SK-N-SH treated with all-trans-retinoic acid at 6 μM for 48 hours (cell line): ENCODE measurements at regions not wholly inside any gene's neighbourhood (a gene's known extent, or its start where the extent isn't known, plus 50 kb on each side); places are given as distances from the start of the nearest gene placed in this dataset.

Experiments used
- ATAC-seq: fragments of 200-7000 bp; cut with Tn5 transposase; 3 replicates; pipeline ENCODE4 v1.9.1; 2020; ENCODE audit warnings: mild to moderate bottlenecking, moderate library complexity
- ARNTL ChIP-seq: fragments of 450-650 bp; formaldehyde crosslinking; IDR thresholded peaks from 2 replicates; pipeline ENCODE4 v1.5.0; 2020; ENCODE audit warnings: low read depth, mild to moderate bottlenecking, moderate library complexity, borderline replicate concordance
- BACH2 ChIP-seq: fragments of 250-450 bp; sonication (Bioruptor Pico); IDR thresholded peaks from 2 replicates; pipeline ENCODE4 v1.9.0; 2021; ENCODE audit warnings: mild to moderate bottlenecking, borderline replicate concordance
- ESRRG ChIP-seq: fragments of 250-450 bp; sonication (Bioruptor Pico); IDR thresholded peaks from 2 replicates; pipeline ENCODE4 v1.6.1; 2021; ENCODE audit warnings: mild to moderate bottlenecking
- GLIS3 ChIP-seq: fragments of 250-450 bp; sonication (Bioruptor Pico); IDR thresholded peaks from 2 replicates; pipeline ENCODE4 v1.5.0; 2020; ENCODE audit warnings: mild to moderate bottlenecking, moderate library complexity
- ISL1 ChIP-seq: fragments of 250-450 bp; sonication (Bioruptor Pico); IDR thresholded peaks from 2 replicates; pipeline ENCODE4 v2.1.2; 2022; ENCODE audit warnings: mild to moderate bottlenecking, moderate library complexity
- PPARA ChIP-seq: fragments of 250-450 bp; sonication (Bioruptor Pico); IDR thresholded peaks from 2 replicates; pipeline ENCODE4 v1.5.0; 2020; ENCODE audit warnings: mild to moderate bottlenecking, borderline replicate concordance
- RARB ChIP-seq: fragments of 250-450 bp; sonication (Bioruptor Pico); IDR thresholded peaks from 2 replicates; pipeline ENCODE4 v1.8.0; 2021; ENCODE audit warnings: mild to moderate bottlenecking, moderate library complexity
- SNAI2 ChIP-seq: fragments of 250-450 bp; sonication (Bioruptor Pico); IDR thresholded peaks from 2 replicates; pipeline ENCODE4 v1.5.0; 2020; ENCODE audit warnings: mild to moderate bottlenecking, moderate library complexity
- TCF4 ChIP-seq: fragments of 250-450 bp; sonication (Bioruptor Pico); IDR thresholded peaks from 2 replicates; pipeline ENCODE4 v1.8.0; 2021; ENCODE audit warnings: mild to moderate bottlenecking, moderate library complexity, borderline replicate concordance
- TOX ChIP-seq: fragments of 250-450 bp; sonication (Bioruptor Pico); IDR thresholded peaks from 2 replicates; pipeline ENCODE4 v1.8.0; 2021; ENCODE audit warnings: mild to moderate bottlenecking, moderate library complexity, borderline replicate concordance
- ZFP3 ChIP-seq: fragments of 250-450 bp; sonication (Bioruptor Pico); IDR thresholded peaks from 2 replicates; pipeline ENCODE4 v1.5.0; 2020; ENCODE audit warnings: mild to moderate bottlenecking, moderate library complexity
- ZFP30 ChIP-seq: fragments of 450-650 bp; formaldehyde crosslinking; IDR thresholded peaks from 2 replicates; pipeline ENCODE4 v1.5.0; 2022; ENCODE audit warnings: mild to moderate bottlenecking, moderate library complexity
- ZNF565 ChIP-seq: fragments of 450-650 bp; formaldehyde crosslinking; conservative IDR thresholded peaks from 2 replicates; pipeline ENCODE4 v1.5.0; 2020; ENCODE audit warnings: low read depth, mild to moderate bottlenecking, moderate library complexity
- ZNF70 ChIP-seq: fragments of 450-650 bp; formaldehyde crosslinking; IDR thresholded peaks from 2 replicates; pipeline ENCODE4 v1.5.0; 2020; ENCODE audit warnings: mild to moderate bottlenecking, moderate library complexity
- ZNF8 ChIP-seq: fragments of 450-650 bp; formaldehyde crosslinking; IDR thresholded peaks from 2 replicates; pipeline ENCODE4 v1.5.0; 2020; ENCODE audit warnings: mild to moderate bottlenecking, moderate library complexity
- TF ChIP-seq, protein P1 (sequence below): fragments of 250-450 bp; sonication (Bioruptor Pico); IDR thresholded peaks from 2 replicates; pipeline ENCODE4 v1.5.0; 2020; ENCODE audit warnings: mild to moderate bottlenecking, moderate library complexity
- TF ChIP-seq, protein P2 (sequence below): fragments of 250-450 bp; sonication (Bioruptor Pico); IDR thresholded peaks from 2 replicates; pipeline ENCODE4 v1.5.1; 2020; ENCODE audit warnings: low read depth, mild to moderate bottlenecking, moderate library complexity
- TF ChIP-seq, protein P3 (sequence below): fragments of 250-450 bp; sonication (Bioruptor Pico); IDR thresholded peaks from 2 replicates; pipeline ENCODE4 v1.8.0; 2020; ENCODE audit warnings: mild to moderate bottlenecking, moderate library complexity, borderline replicate concordance
- TF ChIP-seq, protein P4 (sequence below): fragments of 250-450 bp; sonication (Bioruptor Pico); IDR thresholded peaks from 2 replicates; pipeline ENCODE4 v1.8.0; 2021; ENCODE audit warnings: low read depth, mild to moderate bottlenecking, moderate library complexity, borderline replicate concordance

DNA sequence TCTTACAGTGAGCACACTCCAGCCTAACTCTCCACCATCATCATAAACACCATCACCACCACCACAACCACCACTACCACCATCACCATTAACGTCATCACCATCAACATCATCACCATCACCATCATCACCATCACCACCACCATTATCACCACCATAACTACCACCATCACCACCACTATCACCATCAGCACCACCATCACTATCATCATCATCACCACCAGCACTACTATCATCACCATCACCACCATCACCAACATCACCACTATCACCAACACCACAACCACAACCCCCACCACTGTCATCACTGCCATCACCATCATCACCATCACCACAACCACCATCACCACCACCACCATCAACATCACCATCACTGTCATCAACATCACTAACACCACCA is 279.0 kb upstream of the TCERG1L start:
- TF ChIP-seq, protein P1, sequence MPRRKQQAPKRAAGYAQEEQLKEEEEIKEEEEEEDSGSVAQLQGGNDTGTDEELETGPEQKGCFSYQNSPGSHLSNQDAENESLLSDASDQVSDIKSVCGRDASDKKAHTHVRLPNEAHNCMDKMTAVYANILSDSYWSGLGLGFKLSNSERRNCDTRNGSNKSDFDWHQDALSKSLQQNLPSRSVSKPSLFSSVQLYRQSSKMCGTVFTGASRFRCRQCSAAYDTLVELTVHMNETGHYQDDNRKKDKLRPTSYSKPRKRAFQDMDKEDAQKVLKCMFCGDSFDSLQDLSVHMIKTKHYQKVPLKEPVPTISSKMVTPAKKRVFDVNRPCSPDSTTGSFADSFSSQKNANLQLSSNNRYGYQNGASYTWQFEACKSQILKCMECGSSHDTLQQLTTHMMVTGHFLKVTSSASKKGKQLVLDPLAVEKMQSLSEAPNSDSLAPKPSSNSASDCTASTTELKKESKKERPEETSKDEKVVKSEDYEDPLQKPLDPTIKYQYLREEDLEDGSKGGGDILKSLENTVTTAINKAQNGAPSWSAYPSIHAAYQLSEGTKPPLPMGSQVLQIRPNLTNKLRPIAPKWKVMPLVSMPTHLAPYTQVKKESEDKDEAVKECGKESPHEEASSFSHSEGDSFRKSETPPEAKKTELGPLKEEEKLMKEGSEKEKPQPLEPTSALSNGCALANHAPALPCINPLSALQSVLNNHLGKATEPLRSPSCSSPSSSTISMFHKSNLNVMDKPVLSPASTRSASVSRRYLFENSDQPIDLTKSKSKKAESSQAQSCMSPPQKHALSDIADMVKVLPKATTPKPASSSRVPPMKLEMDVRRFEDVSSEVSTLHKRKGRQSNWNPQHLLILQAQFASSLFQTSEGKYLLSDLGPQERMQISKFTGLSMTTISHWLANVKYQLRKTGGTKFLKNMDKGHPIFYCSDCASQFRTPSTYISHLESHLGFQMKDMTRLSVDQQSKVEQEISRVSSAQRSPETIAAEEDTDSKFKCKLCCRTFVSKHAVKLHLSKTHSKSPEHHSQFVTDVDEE: no peak
- TF ChIP-seq, protein P2, sequence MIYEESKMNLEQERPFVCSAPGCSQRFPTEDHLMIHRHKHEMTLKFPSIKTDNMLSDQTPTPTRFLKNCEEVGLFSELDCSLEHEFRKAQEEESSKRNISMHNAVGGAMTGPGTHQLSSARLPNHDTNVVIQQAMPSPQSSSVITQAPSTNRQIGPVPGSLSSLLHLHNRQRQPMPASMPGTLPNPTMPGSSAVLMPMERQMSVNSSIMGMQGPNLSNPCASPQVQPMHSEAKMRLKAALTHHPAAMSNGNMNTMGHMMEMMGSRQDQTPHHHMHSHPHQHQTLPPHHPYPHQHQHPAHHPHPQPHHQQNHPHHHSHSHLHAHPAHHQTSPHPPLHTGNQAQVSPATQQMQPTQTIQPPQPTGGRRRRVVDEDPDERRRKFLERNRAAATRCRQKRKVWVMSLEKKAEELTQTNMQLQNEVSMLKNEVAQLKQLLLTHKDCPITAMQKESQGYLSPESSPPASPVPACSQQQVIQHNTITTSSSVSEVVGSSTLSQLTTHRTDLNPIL (CRISPR knock-in tag): no peak
- TF ChIP-seq ZNF8 (CRISPR knock-in tag) (no peak), ISL1 (CRISPR knock-in tag) (no peak), TCF4 (no peak), ZNF70 (CRISPR knock-in tag) (no peak), PPARA (CRISPR knock-in tag) (no peak), ZFP3 (CRISPR knock-in tag) (no peak), SNAI2 (CRISPR knock-in tag) (no peak)
- TF ChIP-seq, protein P3, sequence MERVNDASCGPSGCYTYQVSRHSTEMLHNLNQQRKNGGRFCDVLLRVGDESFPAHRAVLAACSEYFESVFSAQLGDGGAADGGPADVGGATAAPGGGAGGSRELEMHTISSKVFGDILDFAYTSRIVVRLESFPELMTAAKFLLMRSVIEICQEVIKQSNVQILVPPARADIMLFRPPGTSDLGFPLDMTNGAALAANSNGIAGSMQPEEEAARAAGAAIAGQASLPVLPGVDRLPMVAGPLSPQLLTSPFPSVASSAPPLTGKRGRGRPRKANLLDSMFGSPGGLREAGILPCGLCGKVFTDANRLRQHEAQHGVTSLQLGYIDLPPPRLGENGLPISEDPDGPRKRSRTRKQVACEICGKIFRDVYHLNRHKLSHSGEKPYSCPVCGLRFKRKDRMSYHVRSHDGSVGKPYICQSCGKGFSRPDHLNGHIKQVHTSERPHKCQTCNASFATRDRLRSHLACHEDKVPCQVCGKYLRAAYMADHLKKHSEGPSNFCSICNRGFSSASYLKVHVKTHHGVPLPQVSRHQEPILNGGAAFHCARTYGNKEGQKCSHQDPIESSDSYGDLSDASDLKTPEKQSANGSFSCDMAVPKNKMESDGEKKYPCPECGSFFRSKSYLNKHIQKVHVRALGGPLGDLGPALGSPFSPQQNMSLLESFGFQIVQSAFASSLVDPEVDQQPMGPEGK (CRISPR knock-in tag): no peak
- no peak for ATAC-seq

DNA sequence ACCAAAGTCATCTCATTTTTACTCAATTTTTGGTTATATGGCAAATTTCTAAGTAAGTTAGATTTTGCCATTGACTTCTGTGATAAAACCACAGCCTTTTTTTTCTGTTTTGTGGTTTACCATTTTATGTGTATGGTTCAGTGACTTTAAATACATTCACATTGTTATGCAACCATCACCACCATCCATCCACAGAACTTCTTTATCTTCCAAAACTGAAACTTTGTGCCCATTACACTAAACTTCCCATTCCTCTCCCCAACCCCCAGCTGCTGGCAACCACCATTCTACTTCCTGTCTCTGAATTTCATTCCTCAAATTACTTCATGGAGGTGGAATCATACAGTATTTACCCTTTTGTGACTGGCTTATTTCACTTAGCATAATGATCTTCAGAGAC is 280.4 kb upstream of the TCERG1L start:
- no peak for ATAC-seq

DNA sequence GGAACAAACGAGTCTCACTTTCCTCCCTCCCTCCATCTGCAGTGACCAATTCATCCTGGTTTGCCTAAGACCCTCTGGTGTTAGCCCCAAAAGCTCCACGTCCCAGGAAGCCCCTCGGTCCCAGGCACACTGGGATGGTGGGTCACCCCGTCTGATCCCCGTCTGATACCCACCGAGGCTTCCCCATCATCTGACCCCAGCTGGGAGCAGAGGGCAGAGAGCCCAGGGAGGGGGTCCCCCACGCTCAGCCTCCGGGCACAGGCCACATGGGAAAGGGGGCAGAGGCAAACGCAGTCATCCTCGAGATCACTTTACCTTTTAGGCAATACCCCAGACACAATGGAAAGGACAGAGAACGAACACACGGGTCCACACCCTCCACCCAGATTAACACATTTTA is 291.6 kb upstream of the PPP2R2D start:
- no peak for ATAC-seq
- no peak for TF ChIP-seq ZNF565
- TF ChIP-seq, protein P2 (CRISPR knock-in tag): no peak
- TF ChIP-seq BACH2 (CRISPR knock-in tag): no peak
- TF ChIP-seq GLIS3 (CRISPR knock-in tag): no peak
- no peak for TF ChIP-seq ZFP30
- TF ChIP-seq ESRRG: no peak
- TF ChIP-seq, protein P4, sequence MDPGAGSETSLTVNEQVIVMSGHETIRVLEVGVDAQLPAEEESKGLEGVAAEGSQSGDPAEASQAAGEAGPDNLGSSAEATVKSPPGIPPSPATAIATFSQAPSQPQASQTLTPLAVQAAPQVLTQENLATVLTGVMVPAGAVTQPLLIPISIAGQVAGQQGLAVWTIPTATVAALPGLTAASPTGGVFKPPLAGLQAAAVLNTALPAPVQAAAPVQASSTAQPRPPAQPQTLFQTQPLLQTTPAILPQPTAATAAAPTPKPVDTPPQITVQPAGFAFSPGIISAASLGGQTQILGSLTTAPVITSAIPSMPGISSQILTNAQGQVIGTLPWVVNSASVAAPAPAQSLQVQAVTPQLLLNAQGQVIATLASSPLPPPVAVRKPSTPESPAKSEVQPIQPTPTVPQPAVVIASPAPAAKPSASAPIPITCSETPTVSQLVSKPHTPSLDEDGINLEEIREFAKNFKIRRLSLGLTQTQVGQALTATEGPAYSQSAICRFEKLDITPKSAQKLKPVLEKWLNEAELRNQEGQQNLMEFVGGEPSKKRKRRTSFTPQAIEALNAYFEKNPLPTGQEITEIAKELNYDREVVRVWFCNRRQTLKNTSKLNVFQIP (CRISPR knock-in tag): no peak
- no peak for TF ChIP-seq RARB (CRISPR knock-in tag)

More for the DNA sequence above, 280.4 kb upstream of the TCERG1L start:
- no peak for TF ChIP-seq SNAI2 (CRISPR knock-in tag)
- TF ChIP-seq ARNTL (CRISPR knock-in tag): no peak
- no peak for TF ChIP-seq BACH2 (CRISPR knock-in tag)
- TF ChIP-seq RARB (CRISPR knock-in tag): no peak
- TF ChIP-seq, protein P3 (CRISPR knock-in tag): no peak
- no peak for TF ChIP-seq TOX (CRISPR knock-in tag)
- TF ChIP-seq ZFP3 (CRISPR knock-in tag): no peak
- TF ChIP-seq, protein P1: no peak
- TF ChIP-seq ZNF70 (CRISPR knock-in tag): no peak
